GM19043 (cell line): ENCODE measurements at regions not wholly inside any gene's neighbourhood (a gene's known extent, or its start where the extent isn't known, plus 50 kb on each side); places are given as distances from the start of the nearest gene placed in this dataset.
"Not testable (repeated sequence)": the region's sequence is repeated elsewhere in the genome, so short reads cannot be mapped to it uniquely, and the experiment has no call there.

ENCODE experiments used
- ATAC-seq: cut with Tn5 transposase; IDR thresholded peaks from one replicate; pipeline ENCODE4 v1.9.1; 2021; ENCODE audit warnings: low read depth; ENCODE audit not compliant: unreplicated experiment

GRCh38 chr7:131059401-131059800 is 268.3 kb upstream of the MKLN1 start:
- not testable (repeated sequence) for ATAC-seq

DNA sequence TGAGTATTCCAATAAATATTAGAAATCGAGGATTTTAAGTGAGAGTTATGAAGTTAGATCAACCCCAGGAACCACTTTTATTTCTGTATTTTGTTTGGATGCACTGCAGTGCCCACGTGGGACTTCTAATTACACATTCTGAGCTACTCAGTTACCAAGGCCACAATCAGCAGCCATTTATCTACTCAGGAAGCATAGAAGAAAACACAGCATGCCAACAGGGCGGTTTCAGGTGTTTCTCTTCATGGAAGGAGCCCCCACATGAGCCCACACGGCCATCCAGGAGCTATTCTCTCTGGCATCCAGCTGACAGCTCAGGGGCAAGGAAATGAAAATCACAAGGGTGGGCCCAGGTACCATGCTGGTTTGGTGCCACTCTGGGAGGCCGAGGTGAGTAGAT is 266.5 kb upstream of the MKLN1 start:
- no peak for ATAC-seq

GRCh38 chr7:131061818-131062217 is 265.9 kb upstream of the MKLN1 start:
- ATAC-seq = no peak

DNA sequence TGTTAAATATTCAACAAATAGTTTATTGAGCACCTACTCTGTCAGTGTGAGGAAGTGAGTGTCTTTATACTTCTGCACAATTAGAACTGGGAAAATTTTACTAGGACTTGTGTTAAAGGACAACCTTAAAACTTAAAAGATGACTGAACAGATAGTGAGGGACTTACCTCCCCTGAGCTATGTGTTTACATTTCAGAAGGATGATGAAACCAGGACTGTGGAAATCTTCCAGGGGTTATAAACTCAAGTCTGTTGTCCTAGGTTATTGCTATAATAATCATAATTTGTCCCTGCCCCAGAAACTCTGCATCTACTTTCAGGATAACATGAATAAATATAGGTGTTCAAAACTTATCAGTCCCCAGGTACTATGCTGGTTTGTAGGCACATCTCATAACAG is 261.0 kb upstream of the MKLN1 start:
- ATAC-seq = no peak

DNA sequence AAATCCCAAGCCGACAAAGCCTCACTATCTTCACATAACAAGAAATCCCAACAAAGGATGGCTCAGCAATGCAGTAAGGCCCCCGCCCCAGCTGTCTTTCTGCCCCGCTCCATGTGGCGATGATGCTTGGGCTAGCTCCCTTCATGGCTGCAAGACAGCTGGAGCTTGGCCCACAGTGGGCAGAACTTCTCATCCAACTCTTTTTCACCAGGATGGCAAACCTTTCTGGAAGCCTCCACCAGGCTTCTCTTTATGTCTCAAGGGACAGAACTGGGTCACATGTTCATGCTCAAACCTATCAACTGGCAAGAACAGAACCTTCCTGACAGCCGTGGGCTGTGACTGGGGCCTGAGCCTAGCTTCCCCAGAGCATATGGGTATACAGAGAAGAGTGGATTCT is 260.5 kb upstream of the MKLN1 start:
- no peak for ATAC-seq

DNA sequence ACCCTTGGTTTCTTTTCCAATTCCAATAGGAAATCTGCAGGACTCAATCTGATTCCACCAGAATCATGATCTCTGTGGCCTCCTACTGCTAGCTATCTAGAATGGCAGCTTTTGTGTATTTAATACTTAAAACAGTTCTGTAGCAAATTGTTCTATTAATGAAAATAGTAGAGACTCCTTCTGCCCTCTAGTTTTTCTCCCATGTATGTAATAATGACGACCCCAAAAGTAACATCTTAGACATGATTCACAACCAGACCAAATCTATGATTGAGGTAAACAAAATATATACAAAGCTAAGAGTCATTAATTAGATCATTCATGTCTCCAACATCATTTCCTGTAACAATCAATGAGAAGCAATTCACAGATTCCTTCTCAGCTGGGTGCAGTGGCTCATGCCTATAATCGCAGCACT is 259.1 kb upstream of the MKLN1 start:
- ATAC-seq = no peak

DNA sequence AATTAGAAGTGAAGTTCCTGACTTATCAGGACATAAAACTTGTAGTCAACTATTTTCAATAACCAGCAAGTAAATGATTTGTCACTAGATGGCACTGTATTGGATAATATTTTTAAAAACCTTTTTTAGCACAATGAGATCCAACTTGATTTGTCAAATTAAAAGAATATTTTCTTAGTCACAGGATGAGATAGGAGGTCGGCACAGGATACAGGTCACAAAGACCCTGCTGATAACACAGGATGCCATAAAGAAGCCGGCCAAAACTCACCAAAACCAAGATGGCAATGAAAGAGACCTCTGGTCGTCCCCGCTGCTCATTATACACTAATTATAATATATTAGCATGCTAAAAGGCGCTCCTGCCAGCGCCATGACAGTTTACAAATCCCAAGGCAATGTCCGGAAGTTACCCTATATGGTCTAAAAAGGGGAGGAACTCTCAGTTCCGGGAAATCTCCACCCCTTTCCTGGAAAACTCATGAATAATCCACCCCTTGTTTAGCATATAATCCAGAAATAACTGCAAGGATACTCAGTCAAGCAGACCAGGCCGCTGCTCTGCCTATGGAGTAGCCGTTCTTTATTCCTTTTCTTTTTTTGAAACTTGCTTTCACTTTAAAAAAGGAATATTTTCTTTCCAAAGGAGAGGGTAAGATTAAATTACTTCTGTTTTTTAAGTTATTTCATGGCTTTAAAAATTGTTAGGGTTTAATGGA is 255.7 kb upstream of the MKLN1 start:
- no peak for ATAC-seq

DNA sequence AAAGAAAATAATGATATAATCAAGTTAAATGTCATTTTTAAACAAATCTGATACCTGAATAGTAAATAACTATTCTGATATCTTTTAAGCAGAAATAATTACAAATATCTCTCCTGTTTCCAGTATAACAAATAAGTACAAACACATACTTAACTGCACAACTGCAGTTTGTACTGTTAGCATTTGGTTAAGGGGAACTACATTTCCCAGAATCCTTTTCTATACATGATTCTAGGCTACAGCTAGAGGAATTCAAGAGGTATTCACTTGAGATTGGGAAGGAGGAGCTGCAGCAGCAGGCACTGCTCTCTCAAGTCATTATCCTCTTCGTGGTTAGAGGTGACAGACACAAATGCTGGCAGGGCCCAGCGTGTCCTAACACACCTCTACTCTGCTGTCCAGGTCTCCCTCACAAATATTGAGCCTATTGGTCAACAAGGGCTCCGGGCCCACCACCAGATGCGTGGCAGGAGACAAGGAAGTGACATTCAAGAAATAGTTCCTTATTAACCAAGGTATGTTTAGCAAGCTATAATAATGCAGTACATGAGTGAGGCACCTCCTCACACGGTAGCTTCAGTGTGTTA is 255.1 kb upstream of the MKLN1 start:
- no peak for ATAC-seq

GRCh38 chr7:131074043-131074442 is 253.6 kb upstream of the MKLN1 start:
- ATAC-seq = no peak

DNA sequence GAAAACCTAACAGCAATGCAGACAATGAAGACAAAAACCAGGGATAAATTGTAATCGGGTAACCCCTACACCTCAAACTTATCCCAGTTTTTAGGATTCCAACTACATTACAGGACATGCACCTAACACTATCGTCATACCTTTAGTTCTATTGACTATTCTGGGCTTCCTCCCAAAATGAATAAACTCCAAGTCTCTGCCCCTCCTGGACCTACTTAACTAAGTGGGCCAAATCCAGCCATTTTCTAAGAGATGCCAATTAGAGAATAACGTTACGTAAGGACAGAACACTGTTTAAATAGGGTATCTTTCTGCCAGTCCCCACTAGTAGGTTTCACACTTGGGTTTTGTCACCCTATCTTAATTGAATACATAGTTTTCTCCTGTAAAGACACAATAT is 253.1 kb upstream of the MKLN1 start:
- ATAC-seq = no peak

- no peak for ATAC-seq
Measured at GRCh38 chr7:131075406-131075805, 252.3 kb upstream of the MKLN1 start.

- no peak for ATAC-seq
Measured at GRCh38 chr7:131076032-131076431, 251.6 kb upstream of the MKLN1 start.

- no peak for ATAC-seq
Measured at GRCh38 chr7:131076711-131077181, 250.9 kb upstream of the MKLN1 start.

DNA sequence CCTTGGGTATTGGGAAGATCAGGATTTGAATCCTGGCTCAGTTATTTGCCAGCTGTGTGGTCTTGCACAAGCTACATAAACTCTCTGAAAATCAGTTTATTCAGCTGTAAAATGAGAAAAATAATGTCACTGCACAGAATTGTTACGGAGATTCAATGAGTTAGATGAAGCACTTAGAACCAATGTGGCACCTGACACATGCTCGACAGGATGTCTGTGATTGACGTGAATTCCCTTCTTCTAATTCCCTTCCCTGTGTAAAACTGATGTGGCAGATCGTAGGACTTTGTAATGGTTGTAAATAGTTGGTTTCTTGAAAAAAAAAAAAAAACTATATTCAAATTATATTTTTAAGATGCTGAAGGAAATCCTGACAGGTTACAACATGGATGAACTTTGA is 249.9 kb upstream of the MKLN1 start:
- no peak for ATAC-seq

GRCh38 chr7:131080754-131081153 is 246.9 kb upstream of the MKLN1 start:
- no peak for ATAC-seq

GRCh38 chr7:131081308-131081707 is 246.4 kb upstream of the MKLN1 start:
- ATAC-seq = no peak

DNA sequence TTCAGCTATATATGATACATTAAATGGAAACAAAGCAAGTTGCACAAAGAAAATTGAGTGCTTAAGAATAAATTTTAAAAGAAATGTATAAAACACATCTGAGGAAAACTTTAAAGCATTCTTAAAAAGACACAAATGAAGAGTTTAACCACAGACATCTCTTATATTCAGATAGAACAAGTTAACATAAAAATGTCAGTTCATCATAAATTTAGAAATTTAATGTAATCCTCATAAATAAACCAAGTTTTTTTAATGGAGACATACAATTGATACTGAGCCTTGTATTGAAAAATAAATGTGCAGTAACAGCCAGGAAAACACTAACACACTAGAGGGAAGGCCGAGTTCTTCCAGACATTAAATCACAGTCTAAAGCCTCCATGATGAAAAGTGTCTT is 243.9 kb upstream of the MKLN1 start:
- ATAC-seq = no peak

DNA sequence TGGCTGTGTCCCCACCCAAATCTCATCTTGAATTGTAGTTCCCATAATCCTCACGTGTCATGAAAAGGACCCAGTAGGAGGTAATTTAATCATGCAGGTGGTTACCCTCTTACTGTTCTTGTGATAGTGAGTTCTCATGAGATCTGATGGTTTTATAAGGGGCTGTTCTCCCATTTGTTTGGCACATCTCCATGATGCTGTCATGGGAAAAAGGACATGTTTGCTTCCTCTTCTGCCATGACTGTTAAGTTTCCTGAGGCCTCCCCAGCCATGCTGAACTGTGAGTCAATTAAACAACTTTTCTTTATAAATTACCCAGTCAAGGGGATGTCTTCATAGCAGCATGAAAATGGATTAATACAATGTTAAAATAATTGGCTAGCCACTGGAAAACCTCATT is 243.3 kb upstream of the MKLN1 start:
- not testable (repeated sequence) for ATAC-seq

- no peak for ATAC-seq
Measured at GRCh38 chr7:131087756-131088658, 239.7 kb upstream of the MKLN1 start.

DNA sequence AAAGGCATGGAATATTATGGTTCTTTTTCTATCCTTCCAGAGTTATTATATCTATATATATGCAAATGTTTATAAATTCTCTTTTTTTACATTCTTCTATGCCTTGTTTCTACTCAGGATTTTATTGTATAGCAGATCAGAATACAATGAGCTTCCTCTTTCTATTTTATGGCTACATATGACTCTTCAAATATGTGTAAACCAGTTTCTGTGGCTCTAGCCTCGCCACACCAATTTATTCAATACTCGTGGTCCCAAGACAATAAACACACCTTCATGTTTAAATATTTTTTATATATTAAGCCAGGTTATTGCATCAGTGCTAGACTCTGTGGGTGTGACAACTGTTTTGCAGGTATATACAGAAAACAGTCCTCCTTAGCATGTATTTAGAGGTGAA is 237.5 kb upstream of the MKLN1 start:
- no peak for ATAC-seq

GRCh38 chr7:131090886-131091692 is 236.6 kb upstream of the MKLN1 start:
- ATAC-seq = no peak
